ENCODE measurements at regions not wholly inside any gene's neighbourhood (a gene's known extent, or its start where the extent isn't known, plus 50 kb on each side); places are given as distances from the start of the nearest gene placed in this dataset.

- TF ChIP-seq POLR2A (IDR thresholded peaks at IDR 0.05; ENCODE audit: low read depth) (no peak), POLR2AphosphoS5 (IDR thresholded peaks at IDR 0.05) (no peak), EP300 (IDR thresholded peaks at IDR 0.05) (no peak)
- TF ChIP-seq, protein P1, sequence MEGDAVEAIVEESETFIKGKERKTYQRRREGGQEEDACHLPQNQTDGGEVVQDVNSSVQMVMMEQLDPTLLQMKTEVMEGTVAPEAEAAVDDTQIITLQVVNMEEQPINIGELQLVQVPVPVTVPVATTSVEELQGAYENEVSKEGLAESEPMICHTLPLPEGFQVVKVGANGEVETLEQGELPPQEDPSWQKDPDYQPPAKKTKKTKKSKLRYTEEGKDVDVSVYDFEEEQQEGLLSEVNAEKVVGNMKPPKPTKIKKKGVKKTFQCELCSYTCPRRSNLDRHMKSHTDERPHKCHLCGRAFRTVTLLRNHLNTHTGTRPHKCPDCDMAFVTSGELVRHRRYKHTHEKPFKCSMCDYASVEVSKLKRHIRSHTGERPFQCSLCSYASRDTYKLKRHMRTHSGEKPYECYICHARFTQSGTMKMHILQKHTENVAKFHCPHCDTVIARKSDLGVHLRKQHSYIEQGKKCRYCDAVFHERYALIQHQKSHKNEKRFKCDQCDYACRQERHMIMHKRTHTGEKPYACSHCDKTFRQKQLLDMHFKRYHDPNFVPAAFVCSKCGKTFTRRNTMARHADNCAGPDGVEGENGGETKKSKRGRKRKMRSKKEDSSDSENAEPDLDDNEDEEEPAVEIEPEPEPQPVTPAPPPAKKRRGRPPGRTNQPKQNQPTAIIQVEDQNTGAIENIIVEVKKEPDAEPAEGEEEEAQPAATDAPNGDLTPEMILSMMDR (IDR thresholded peaks at IDR 0.05): no peak
Observed at GRCh38 chr18:52160636-52161035, 179.4 kb upstream of the DCC start.

All from esophagus muscularis mucosa (tissue), 4 donors.